ENCODE measurements at regions not wholly inside any gene's neighbourhood (a gene's known extent, or its start where the extent isn't known, plus 50 kb on each side); places are given as distances from the start of the nearest gene placed in this dataset.
"Not testable (repeated sequence)": the region's sequence is repeated elsewhere in the genome, so short reads cannot be mapped to it uniquely, and the experiment has no call there.

GRCh38 chr13:107808389-107808788 lies 406.9 kb downstream of the LIG4 start:
- DNase-seq: no peak

DNA sequence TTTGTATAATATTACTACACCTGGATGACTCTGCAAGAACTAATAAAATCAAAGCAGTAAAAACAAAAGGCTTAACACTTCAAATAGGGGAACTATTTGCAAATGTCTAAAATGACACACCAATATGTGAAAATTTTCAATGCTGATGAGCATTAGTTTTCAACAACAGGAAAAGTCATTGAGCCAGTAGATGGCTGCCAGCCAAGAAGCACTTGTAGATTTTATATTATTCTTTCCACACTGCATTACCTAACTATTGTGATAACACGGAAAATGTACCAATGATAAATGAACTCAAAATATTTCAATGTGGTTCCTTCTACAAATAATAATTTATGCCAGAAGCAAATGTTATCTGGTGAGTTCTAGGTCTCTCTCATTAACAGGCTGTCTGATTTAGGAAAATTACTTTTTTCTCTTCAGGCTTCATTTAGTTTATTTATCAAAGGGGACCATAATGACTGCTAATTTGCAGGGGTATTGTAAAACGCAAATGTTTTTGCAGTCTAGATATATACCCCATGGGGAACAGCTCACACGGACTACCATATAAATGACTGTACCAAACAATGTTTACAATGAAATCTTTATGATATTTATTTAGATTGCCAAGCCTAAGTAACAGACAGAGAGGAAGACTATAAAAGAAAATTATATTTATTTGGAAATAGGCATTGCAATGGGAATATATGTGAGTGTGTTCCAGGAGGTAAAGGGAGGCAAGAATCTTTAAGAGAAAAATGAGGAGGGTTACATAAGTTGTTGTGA lies 407.8 kb downstream of the LIG4 start:
- peak; percentile 45 for DNase-seq

DNA sequence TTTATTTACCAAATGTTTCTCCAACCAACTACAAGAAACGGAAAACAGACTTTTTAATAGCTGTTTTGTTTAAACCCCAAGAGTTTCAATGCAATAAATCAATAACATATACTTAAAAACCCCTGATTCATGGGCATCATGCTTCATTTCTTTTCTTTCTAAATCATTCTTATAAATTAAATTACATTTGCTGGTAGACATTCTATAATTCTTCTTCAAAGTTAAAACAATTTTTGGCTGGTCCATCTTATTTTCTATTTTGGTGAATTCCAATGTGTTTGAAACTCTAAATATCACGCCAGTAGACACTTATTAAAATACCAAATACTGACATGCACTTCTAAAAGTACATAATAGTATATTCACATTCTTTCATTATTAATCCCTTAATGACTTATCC lies 408.6 kb downstream of the LIG4 start:
- no peak for DNase-seq

GRCh38 chr13:107803822-107804495 lies 411.4 kb downstream of the LIG4 start:
- DNase-seq: no peak

- no peak for DNase-seq
Measured at GRCh38 chr13:107801621-107802020, 413.7 kb downstream of the LIG4 start.

- DNase-seq: no peak
Measured at GRCh38 chr13:107799001-107799400, 416.3 kb downstream of the LIG4 start.

DNA sequence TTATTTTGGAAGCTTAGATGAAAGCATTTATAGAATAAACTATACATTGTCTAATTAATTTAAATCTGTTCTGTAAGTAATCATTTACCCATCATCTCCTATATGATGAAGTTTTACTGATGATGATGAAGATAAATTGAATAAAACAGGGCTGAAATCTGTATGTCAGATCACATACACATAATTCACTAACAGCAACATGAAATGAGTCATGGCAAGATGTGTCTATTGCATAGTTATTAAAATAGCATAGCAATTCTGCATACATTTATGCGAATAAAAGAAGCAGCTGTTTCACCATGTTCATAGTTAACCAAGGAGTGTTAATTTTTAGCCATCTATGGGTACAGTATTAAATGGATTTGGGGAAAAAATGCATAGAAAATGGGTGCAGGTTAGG lies 424.9 kb downstream of the LIG4 start:
- DNase-seq: no peak

- DNase-seq: no peak
Measured at GRCh38 chr13:107788464-107789165, 426.7 kb downstream of the LIG4 start.

DNA sequence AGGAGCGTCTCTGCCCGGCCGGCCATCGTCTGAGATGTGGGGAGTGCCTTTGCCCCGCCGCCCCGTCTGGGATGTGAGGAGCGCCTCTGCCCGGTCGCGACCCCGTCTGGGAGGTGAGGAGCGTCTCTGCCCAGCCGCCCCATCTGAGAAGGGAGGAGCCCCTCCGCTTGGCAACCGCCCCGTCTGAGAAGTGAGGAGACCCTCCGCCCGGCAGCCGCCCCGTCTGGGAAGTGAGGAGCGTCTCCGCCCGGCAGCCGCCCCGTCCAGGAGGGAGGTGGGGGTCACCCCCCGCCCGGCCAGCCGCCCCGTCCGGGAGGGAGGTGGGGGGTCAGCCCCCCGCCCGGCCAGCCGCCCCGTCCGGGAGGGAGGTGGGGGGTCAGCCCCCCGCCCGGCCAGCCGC lies 432.7 kb downstream of the LIG4 start:
- DNase-seq: not testable (repeated sequence)

GRCh38 chr13:107778094-107778493 lies 437.2 kb downstream of the LIG4 start:
- DNase-seq: no peak

DNA sequence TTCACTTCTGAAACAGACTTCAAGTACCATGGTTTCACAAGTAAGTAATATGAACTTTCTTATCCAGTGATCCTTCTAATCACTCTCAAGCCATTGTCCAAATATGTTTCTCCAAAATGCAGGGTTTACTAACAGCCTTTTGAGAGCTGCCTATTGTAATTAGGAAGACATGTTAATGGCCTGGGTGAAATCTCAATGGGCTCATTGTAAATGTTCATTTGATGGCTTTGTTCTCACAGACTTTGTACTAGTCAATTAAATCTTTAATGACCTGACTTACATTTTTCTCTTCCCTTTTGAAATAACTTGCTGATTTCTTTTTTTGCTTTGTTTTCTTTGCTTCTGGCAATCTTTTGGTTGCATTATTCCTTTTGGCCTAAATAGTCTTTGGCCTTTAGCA lies 444.8 kb downstream of the LIG4 start:
- no peak for DNase-seq

- DNase-seq: peak; percentile 52
Measured at GRCh38 chr13:107767119-107767518, 448.2 kb downstream of the LIG4 start.

GRCh38 chr13:107765724-107766401 lies 449.5 kb downstream of the LIG4 start:
- DNase-seq: peak; percentile 45

GRCh38 chr13:107764046-107764445 lies 451.3 kb downstream of the LIG4 start:
- no peak for DNase-seq

DNA sequence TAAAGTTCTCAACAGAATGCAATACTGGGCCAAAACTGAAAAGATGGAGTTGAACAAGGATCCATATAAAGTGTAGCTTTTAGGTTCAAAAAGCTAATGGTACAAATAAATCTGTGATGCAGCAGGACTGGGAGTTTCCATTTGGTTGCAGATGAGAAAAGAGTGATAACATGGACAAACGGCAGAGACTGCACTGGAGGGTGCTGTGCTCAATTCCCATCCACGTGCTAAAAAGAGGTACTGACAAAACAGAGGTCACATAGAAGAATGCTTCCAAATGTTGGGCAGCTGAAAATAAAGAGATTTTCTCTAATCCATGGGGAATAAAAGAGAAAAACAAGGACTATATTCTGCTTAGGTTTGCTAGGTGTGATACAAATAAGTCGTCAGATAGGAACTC lies 461.6 kb downstream of the LIG4 start:
- DNase-seq: no peak

DNA sequence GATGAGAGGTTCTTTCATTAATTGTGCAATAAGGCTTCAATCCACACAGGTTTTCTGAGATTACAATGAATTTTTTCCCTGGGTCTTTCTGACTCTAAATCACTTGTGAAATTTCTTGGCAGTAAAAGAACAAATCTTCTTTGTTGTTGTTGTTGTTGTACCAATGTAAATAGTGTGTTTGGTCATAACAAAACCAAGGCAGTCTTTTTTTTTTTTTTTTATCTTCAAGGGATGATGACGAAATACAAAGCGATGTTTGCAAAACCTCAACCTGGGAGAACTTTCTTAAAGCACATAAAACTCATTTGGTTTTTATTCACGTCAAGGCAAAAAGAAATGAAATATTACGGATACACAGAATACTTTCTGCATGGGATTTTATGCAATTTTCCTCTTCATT lies 462.0 kb downstream of the LIG4 start:
- no peak for DNase-seq

DNA sequence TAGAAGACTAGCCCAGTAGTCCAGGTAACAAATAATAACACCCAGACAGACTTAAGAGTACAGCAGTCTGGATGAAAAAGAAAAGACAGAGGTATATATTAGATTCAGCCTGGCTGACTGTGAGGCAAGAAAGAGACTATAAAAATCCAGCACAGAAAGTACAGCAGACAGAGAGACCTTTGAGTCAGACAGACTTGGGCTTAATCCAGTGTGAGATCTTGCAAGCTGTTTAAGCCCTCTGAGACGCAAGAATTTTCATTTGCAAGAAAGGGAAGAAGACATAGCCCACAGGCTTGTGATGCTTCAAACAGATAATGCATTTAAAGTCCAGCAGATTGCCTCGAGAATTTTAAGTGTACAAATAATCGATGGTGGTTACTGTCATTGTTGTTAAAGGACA lies 471.4 kb downstream of the LIG4 start:
- no peak for DNase-seq

GRCh38 chr13:107743526-107743925 lies 471.8 kb downstream of the LIG4 start:
- no peak for DNase-seq

GRCh38 chr13:107743100-107743499 lies 472.2 kb downstream of the LIG4 start:
- no peak for DNase-seq

GRCh38 chr13:107742544-107742943 lies 472.8 kb downstream of the LIG4 start:
- no peak for DNase-seq

DNA sequence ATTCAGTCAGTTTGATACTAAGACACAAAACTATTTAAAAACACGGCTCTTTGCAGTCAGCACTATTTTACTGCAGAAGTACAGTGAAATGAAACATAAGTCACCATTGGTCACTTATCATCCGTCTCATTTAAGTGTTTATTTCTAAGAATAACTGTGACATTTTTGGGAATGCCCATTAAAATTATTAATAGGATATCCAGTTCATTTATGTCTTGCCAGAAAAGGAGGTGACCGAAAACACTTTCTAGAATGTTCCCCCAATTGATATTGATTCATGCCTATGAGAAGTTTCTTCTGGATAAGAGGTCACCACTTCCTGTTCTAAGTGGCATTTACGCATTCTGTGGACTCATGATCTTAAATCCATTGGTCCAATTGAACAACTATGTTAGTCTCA lies 477.3 kb downstream of the LIG4 start:
- no peak for DNase-seq

DNA sequence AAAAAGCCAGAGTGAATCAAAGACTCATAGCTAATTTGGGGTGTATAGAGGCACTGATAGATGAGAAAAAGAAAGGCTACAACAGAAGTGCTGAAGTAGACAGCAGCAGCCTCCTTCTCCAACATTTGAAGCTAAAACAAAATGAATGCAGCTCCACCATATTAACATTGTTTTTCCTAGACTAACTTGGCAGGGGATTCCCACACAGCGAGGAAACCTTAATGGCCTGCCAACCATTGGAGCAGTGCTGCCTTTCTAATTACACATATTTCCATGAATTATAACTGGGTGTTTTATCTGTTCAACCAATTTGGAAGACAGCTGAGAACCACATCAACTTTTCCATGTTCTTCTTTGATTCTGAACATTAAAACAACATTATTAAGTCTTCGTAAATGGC lies 478.6 kb downstream of the LIG4 start:
- no peak for DNase-seq

GRCh38 chr13:107736170-107736569 lies 479.2 kb downstream of the LIG4 start:
- DNase-seq: no peak
